ENCODE measurements at regions not wholly inside any gene's neighbourhood (a gene's known extent, or its start where the extent isn't known, plus 50 kb on each side); places are given as distances from the start of the nearest gene placed in this dataset.

DNA sequence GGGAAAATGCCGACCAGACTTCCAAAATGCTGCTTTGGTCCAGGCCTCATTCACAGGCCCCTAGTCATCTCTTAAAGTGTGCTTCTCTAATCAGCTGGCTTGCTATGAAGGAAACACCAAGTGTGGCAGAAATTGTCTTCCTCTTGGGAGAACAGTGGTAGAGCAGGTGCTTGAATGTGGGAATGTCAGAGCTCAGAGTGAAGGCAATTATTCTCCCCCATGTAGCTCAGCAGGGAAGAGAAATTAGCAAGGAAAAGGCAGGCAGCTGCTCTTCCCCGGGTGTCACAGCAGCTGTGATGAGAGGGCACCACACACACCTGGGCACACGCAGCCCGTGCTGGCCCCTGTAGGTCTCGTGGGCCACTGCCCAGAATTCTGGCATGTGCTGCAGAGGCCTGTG is 358.5 kb downstream of the WDR72 start:
- TF ChIP-seq, protein P1, sequence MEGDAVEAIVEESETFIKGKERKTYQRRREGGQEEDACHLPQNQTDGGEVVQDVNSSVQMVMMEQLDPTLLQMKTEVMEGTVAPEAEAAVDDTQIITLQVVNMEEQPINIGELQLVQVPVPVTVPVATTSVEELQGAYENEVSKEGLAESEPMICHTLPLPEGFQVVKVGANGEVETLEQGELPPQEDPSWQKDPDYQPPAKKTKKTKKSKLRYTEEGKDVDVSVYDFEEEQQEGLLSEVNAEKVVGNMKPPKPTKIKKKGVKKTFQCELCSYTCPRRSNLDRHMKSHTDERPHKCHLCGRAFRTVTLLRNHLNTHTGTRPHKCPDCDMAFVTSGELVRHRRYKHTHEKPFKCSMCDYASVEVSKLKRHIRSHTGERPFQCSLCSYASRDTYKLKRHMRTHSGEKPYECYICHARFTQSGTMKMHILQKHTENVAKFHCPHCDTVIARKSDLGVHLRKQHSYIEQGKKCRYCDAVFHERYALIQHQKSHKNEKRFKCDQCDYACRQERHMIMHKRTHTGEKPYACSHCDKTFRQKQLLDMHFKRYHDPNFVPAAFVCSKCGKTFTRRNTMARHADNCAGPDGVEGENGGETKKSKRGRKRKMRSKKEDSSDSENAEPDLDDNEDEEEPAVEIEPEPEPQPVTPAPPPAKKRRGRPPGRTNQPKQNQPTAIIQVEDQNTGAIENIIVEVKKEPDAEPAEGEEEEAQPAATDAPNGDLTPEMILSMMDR (IDR thresholded peaks at IDR 0.05; ENCODE audit: insufficient read depth, low read length, poor library complexity, severe bottlenecking): no peak
- TF ChIP-seq EZH2phosphoT487 (conservative IDR thresholded peaks at IDR 0.05; ENCODE audit: low read length): no peak

Measured in SU-DHL-6 (cell line).